Testis (tissue), 2 donors: ENCODE measurements at regions not wholly inside any gene's neighbourhood (a gene's known extent, or its start where the extent isn't known, plus 50 kb on each side); places are given as distances from the start of the nearest gene placed in this dataset.

Source experiments
- CTCF ChIP-seq, 3 experiments: fragments of 450-650 bp in 2 of 3; fragments of 200-600 bp in 1 of 3; sonication (generic) in 1 of 3; IDR thresholded peaks; one replicate each; pipeline ENCODE4 v1.5.1; 2016 to 2019; ENCODE audit warnings: antibody characterized with exemption in 3 of 3, mild to moderate bottlenecking in 2 of 3, moderate library complexity in 1 of 3
- POLR2A ChIP-seq: fragments of 450-650 bp; IDR thresholded peaks from one replicate; pipeline ENCODE4 v1.6.1; 2017; ENCODE audit warnings: antibody characterized with exemption, mild to moderate bottlenecking, moderate library complexity

GRCh38 chr20:58026361-58026760, 202.1 kb downstream of the ANKRD60 start:
- TF ChIP-seq CTCF (IDR thresholded peaks at IDR 0.05) (no peak), POLR2A (no peak)
